Stimulated activated CD4-positive, alpha-beta T cell treated with anti-CD3 and anti-CD28 coated beads, Interleukin-12 subunit alpha, Interleukin-12 subunit beta, amount 100 ng/mL, for 24 hours (primary cell): ENCODE measurements at regions not wholly inside any gene's neighbourhood (a gene's known extent, or its start where the extent isn't known, plus 50 kb on each side); places are given as distances from the start of the nearest gene placed in this dataset.

Experiments used
- DNase-seq, 2 experiments: peaks; one replicate each; pipeline ENCODE4 v3.0.0-alpha.2; 2020; ENCODE audit warnings: low read depth in 2 of 2

GRCh38 chr5:156135531-156135930, 191.4 kb upstream of the SGCD start:
- DNase-seq, result no peak

GRCh38 chr5:156137071-156137869, 189.7 kb upstream of the SGCD start:
- no peak for DNase-seq

- no peak for DNase-seq
Observed at GRCh38 chr5:156142867-156143266, 184.1 kb upstream of the SGCD start.

GRCh38 chr5:156147261-156147943, 179.6 kb upstream of the SGCD start:
- no peak for DNase-seq

- DNase-seq, result no peak
Observed at GRCh38 chr5:156147944-156148285, 179.0 kb upstream of the SGCD start.

GRCh38 chr5:156148301-156148700, 178.7 kb upstream of the SGCD start:
- DNase-seq, result no peak

- DNase-seq, result no peak
Observed at GRCh38 chr5:156149213-156149612, 177.8 kb upstream of the SGCD start.

GRCh38 chr5:156153602-156154001, 173.4 kb upstream of the SGCD start:
- DNase-seq, result no peak

GRCh38 chr5:156154757-156155156, 172.2 kb upstream of the SGCD start:
- DNase-seq, result no peak

- no peak for DNase-seq
Observed at GRCh38 chr5:156155598-156155997, 171.4 kb upstream of the SGCD start.

GRCh38 chr5:156164306-156164705, 162.7 kb upstream of the SGCD start:
- no peak for DNase-seq

GRCh38 chr5:156169495-156169894, 157.5 kb upstream of the SGCD start:
- DNase-seq, result no peak

GRCh38 chr5:156170351-156170961, 156.5 kb upstream of the SGCD start:
- no peak for DNase-seq

- DNase-seq, result no peak
Observed at GRCh38 chr5:156174225-156174624, 152.7 kb upstream of the SGCD start.

GRCh38 chr5:156178117-156178516, 148.8 kb upstream of the SGCD start:
- DNase-seq, result no peak

GRCh38 chr5:156181656-156182055, 145.3 kb upstream of the SGCD start:
- no peak for DNase-seq

- no peak for DNase-seq
Observed at GRCh38 chr5:156182174-156182967, 144.6 kb upstream of the SGCD start.

GRCh38 chr5:156186760-156187159, 140.2 kb upstream of the SGCD start:
- no peak for DNase-seq

GRCh38 chr5:156188016-156188415, 138.9 kb upstream of the SGCD start:
- no peak for DNase-seq

- no peak for DNase-seq
Observed at GRCh38 chr5:156189628-156190027, 137.3 kb upstream of the SGCD start.

- no peak for DNase-seq
Observed at GRCh38 chr5:156191547-156191946, 135.4 kb upstream of the SGCD start.

GRCh38 chr5:156197042-156197635, 129.8 kb upstream of the SGCD start:
- DNase-seq, result no peak
